Panc1 (cell line): ENCODE measurements at regions not wholly inside any gene's neighbourhood (a gene's known extent, or its start where the extent isn't known, plus 50 kb on each side); places are given as distances from the start of the nearest gene placed in this dataset.
"Not testable (repeated sequence)": the region's sequence is repeated elsewhere in the genome, so short reads cannot be mapped to it uniquely, and the experiment has no call there.

Experiments used
- POLR2AphosphoS5 ChIP-seq: IDR thresholded peaks from 2 replicates; pipeline ENCODE4 v1.6.1; 2012; ENCODE audit warnings: mild to moderate bottlenecking, low read depth, low read length, moderate library complexity
- TCF7L2 ChIP-seq: IDR thresholded peaks from 2 replicates; pipeline ENCODE4 v1.6.1; 2011; ENCODE audit warnings: mild to moderate bottlenecking, low read depth, low read length, inconsistent platforms

DNA sequence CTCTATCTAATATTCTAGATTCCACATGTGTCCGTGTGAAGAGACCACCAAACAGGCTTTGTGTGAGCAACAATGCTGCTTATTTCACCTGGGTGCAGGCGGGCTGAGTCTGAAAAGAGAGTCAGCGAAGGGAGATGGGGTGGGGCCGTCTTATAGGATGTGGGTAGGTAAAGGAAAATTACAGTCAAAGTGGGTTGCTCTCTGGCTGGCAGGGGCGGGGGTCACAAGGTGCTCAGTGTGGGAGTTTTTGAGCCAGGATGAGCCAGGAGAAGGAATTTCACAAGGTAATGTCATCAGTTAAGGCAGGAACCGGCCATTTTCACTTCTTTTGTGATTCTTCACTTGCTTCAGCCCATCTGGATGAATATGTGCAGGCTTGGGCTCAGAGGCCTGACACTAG lies 779.3 kb downstream of the RNF144A start:
- TF ChIP-seq TCF7L2, POLR2AphosphoS5: not testable (repeated sequence)
